Hepatocyte (in vitro differentiated cells): ENCODE measurements at regions not wholly inside any gene's neighbourhood (a gene's known extent, or its start where the extent isn't known, plus 50 kb on each side); places are given as distances from the start of the nearest gene placed in this dataset.

Source experiments
- DNase-seq: peaks from one replicate; pipeline ENCODE4 v3.0.0-alpha.2; 2016; ENCODE audit warnings: low spot score
- H2AFZ ChIP-seq: fragments of 200-600 bp; sonication (generic); 2 replicates; pipeline ENCODE4 v1.6.0; 2016; ENCODE audit warnings: antibody characterized with exemption, mild to moderate bottlenecking
- H3K27ac ChIP-seq: fragments of 200-600 bp; sonication (generic); 2 replicates; pipeline ENCODE4 v1.5.1; 2016; ENCODE audit warnings: mild to moderate bottlenecking
- H3K27me3 ChIP-seq: fragments of 200-600 bp; sonication (generic); 2 replicates; pipeline ENCODE4 v1.6.1; 2016
- H3K36me3 ChIP-seq: fragments of 200-600 bp; sonication (generic); replicated peaks from 2 replicates; pipeline ENCODE4 v1.5.1; 2016; ENCODE audit warnings: low read depth; ENCODE audit not compliant: insufficient read depth
- H3K4me1 ChIP-seq: fragments of 200-600 bp; sonication (generic); 2 replicates; pipeline ENCODE4 v1.5.1; 2016; ENCODE audit warnings: mild to moderate bottlenecking, moderate library complexity; ENCODE audit not compliant: insufficient read depth
- H3K4me2 ChIP-seq: fragments of 200-600 bp; sonication (generic); 2 replicates; pipeline ENCODE4 v1.6.0; 2016
- H3K4me3 ChIP-seq: fragments of 200-600 bp; sonication (generic); 2 replicates; pipeline ENCODE4 v1.5.1; 2016; ENCODE audit warnings: mild to moderate bottlenecking
- H3K79me2 ChIP-seq: fragments of 200-600 bp; sonication (generic); 2 replicates; pipeline ENCODE4 v1.6.0; 2017; ENCODE audit warnings: mild to moderate bottlenecking
- H3K9me2 ChIP-seq: fragments of 200-600 bp; sonication (generic); replicated peaks from 2 replicates; pipeline ENCODE4 v1.6.0; 2017; ENCODE audit warnings: mild to moderate bottlenecking; ENCODE audit not compliant: insufficient read depth
- H3K9me3 ChIP-seq: fragments of 200-600 bp; sonication (generic); 2 replicates; pipeline ENCODE4 v1.5.1; 2016; ENCODE audit warnings: low read depth, mild to moderate bottlenecking
- H4K20me1 ChIP-seq: fragments of 200-600 bp; sonication (generic); 2 replicates; pipeline ENCODE4 v1.6.0; 2016; ENCODE audit warnings: mild to moderate bottlenecking; ENCODE audit not compliant: insufficient read depth, poor library complexity, severe bottlenecking
- CTCF ChIP-seq: fragments of 200-600 bp; sonication (generic); IDR thresholded peaks from 2 replicates; pipeline ENCODE4 v1.5.1; 2016; ENCODE audit warnings: antibody characterized with exemption, mild to moderate bottlenecking; ENCODE audit not compliant: poor library complexity
- EZH2 ChIP-seq: fragments of 200-600 bp; sonication (generic); IDR thresholded peaks from 2 replicates; pipeline ENCODE4 v1.6.1; 2016; ENCODE audit warnings: antibody characterized with exemption, mild to moderate bottlenecking, borderline replicate concordance
- EZH2phosphoT487 ChIP-seq: fragments of 200-600 bp; sonication (generic); IDR thresholded peaks from one replicate; pipeline ENCODE4 v1.6.1; 2018; ENCODE audit warnings: antibody characterized with exemption, mild to moderate bottlenecking, low read depth, moderate library complexity; ENCODE audit not compliant: unreplicated experiment, severe bottlenecking
- WGBS: methylation state at CpG from one replicate; pipeline ENCODE4 v1.1.6; 2016; ENCODE audit warnings: low lambda C conversion rate; ENCODE audit errors: missing lambda C conversion rate; 5-methylcytosine and 5-hydroxymethylcytosine counted together

GRCh38 chr3:89002191-89002590 lies 105.2 kb upstream of the EPHA3 start:
- H3K4me2 ChIP-seq, result no peak overlapping the region
- H3K4me3 ChIP-seq, result no peak overlapping the region
- no peak for DNase-seq
- H3K9me3 ChIP-seq, result no peaks in the 10 kb centered on the region
- no peak overlapping the region for H3K27ac ChIP-seq
- no peaks in the 10 kb centered on the region for H4K20me1 ChIP-seq
- no peak overlapping the region for H2AFZ ChIP-seq
- H3K79me2 ChIP-seq, result no peaks in the 10 kb centered on the region
- WGBS, result 78% methylated on average over 5 of the region's 5 CpGs
- no peaks in the 10 kb centered on the region for H3K4me1 ChIP-seq
- no peak for TF ChIP-seq CTCF
- no peak for TF ChIP-seq EZH2
- TF ChIP-seq EZH2phosphoT487, result no peak
- H3K9me2 ChIP-seq, result no peaks in the 10 kb centered on the region
- H3K36me3 ChIP-seq, result no peaks in the 10 kb centered on the region
- H3K27me3 ChIP-seq, result no peaks in the 10 kb centered on the region

- Histone ChIP-seq H3K27me3 (no peaks in the 10 kb centered on the region), H4K20me1 (no peaks in the 10 kb centered on the region), H3K9me3 (no peaks in the 10 kb centered on the region), H3K79me2 (no peaks in the 10 kb centered on the region), H3K4me2 (no peak overlapping the region), H3K36me3 (no peaks in the 10 kb centered on the region), H2AFZ (no peak overlapping the region), H3K9me2 (no peaks in the 10 kb centered on the region), H3K27ac (no peak overlapping the region), H3K4me1 (no peaks in the 10 kb centered on the region), H3K4me3 (no peak overlapping the region)
- TF ChIP-seq EZH2phosphoT487 (no peak), CTCF (no peak), EZH2 (no peak)
- 83% methylated on average over 3 of the region's 3 CpGs for WGBS
- DNase-seq, result no peak
These were observed 93.9 kb upstream of the EPHA3 start for GRCh38 chr3:89013536-89013935.

- Histone ChIP-seq H4K20me1 (no peaks in the 10 kb centered on the region), H3K27me3 (no peaks in the 10 kb centered on the region), H3K9me3 (no peaks in the 10 kb centered on the region), H3K9me2 (no peaks in the 10 kb centered on the region), H3K79me2 (no peaks in the 10 kb centered on the region), H2AFZ (no peak overlapping the region), H3K36me3 (no peaks in the 10 kb centered on the region), H3K27ac (no peak overlapping the region), H3K4me3 (no peak overlapping the region), H3K4me1 (no peaks in the 10 kb centered on the region), H3K4me2 (no peak overlapping the region)
- DNase-seq, result no peak
- TF ChIP-seq EZH2phosphoT487 (no peak), CTCF (no peak), EZH2 (no peak)
- WGBS, result 86% methylated on average over 1 of the region's 1 CpG
These were observed 89.9 kb upstream of the EPHA3 start for GRCh38 chr3:89017531-89017930.

- DNase-seq, result no peak
- no peaks in the 10 kb centered on the region for H3K9me3 ChIP-seq
- H2AFZ ChIP-seq, result no peak overlapping the region
- no peaks in the 10 kb centered on the region for H3K36me3 ChIP-seq
- 64% methylated on average over 4 of the region's 4 CpGs for WGBS
- no peak overlapping the region for H3K4me2 ChIP-seq
- H4K20me1 ChIP-seq, result no peaks in the 10 kb centered on the region
- H3K27ac ChIP-seq, result no peak overlapping the region
- H3K4me1 ChIP-seq, result no peaks in the 10 kb centered on the region
- no peak for TF ChIP-seq EZH2phosphoT487
- TF ChIP-seq EZH2, result no peak
- TF ChIP-seq CTCF, result no peak
- no peak overlapping the region for H3K4me3 ChIP-seq
- no peaks in the 10 kb centered on the region for H3K79me2 ChIP-seq
- no peaks in the 10 kb centered on the region for H3K9me2 ChIP-seq
- no peaks in the 10 kb centered on the region for H3K27me3 ChIP-seq
These were observed 82.2 kb upstream of the EPHA3 start for GRCh38 chr3:89025185-89025584.
